Transverse colon (tissue), 4 donors: ENCODE measurements at regions not wholly inside any gene's neighbourhood (a gene's known extent, or its start where the extent isn't known, plus 50 kb on each side); places are given as distances from the start of the nearest gene placed in this dataset.
"Not testable (repeated sequence)": the region's sequence is repeated elsewhere in the genome, so short reads cannot be mapped to it uniquely, and the experiment has no call there.

Experiments
- DNase-seq: peaks from one replicate; pipeline ENCODE4 v3.0.0-alpha.2; 2019
- H3K27ac ChIP-seq, 4 donors: fragments of 200-600 bp; sonication (generic); 2 replicates each; pipeline ENCODE4 v1.5.1; 2016 to 2018; ENCODE audit warnings: inconsistent platforms in 4 of 4
- H3K27me3 ChIP-seq: fragments of 200-600 bp; sonication (generic); 2 replicates; pipeline ENCODE4 v1.5.1; 2017; ENCODE audit warnings: inconsistent platforms
- H3K36me3 ChIP-seq, 4 donors: fragments of 200-600 bp; sonication (generic); 2 replicates each; pipeline ENCODE4 v1.5.1; 2017 to 2019; ENCODE audit warnings: inconsistent platforms in 4 of 4
- H3K4me1 ChIP-seq, 4 donors: fragments of 200-600 bp; sonication (generic); 2 replicates each; pipeline ENCODE4 v1.5.1; 2017 to 2020; ENCODE audit warnings: inconsistent platforms in 4 of 4
- H3K4me3 ChIP-seq, 4 donors: fragments of 200-600 bp; sonication (generic); 1 replicate in 1 of 4; 2 replicates in 3 of 4; pipeline versions ENCODE4 v1.5.1 to v1.6.1; 2017 to 2019; ENCODE audit warnings: inconsistent platforms in 4 of 4
- H3K9me3 ChIP-seq, 2 donors: fragments of 200-600 bp; sonication (generic); 2 replicates each; pipeline ENCODE4 v1.5.1; 2017 to 2019; ENCODE audit warnings: inconsistent platforms in 2 of 2
- EP300 ChIP-seq: sonication (generic); formaldehyde crosslinking; IDR thresholded peaks from one replicate; pipeline ENCODE4 v1.6.1; 2017; ENCODE audit warnings: antibody characterized with exemption, low read depth
- POLR2A ChIP-seq: fragments of 450-650 bp; IDR thresholded peaks from one replicate; pipeline ENCODE4 v1.6.1; 2016; ENCODE audit warnings: antibody characterized with exemption, mild to moderate bottlenecking, moderate library complexity
- POLR2AphosphoS5 ChIP-seq, 3 donors: sonication (generic); formaldehyde crosslinking; IDR thresholded peaks; one replicate each; pipeline ENCODE4 v1.6.1; 2016; ENCODE audit warnings: antibody characterized with exemption in 3 of 3
- WGBS, 2 donors: methylation state at CpG; one replicate each; pipeline ENCODE4 v1.1.5; 2018; ENCODE audit warnings: low coverage in 1 of 2; 5-methylcytosine and 5-hydroxymethylcytosine counted together
- in situ Hi-C, 4 donors: fragments of 200-750 bp; cut with MboI; loops; one replicate each; pipeline versions ENCODE4 v1.15.0 to v1.15.1; 2017; ENCODE audit warnings: low sequenced_read_pairs in 3 of 4, low pct_ligation_motif_present in 1 of 4, low pct_unique_long_range_greater_than_20kb in 1 of 4
- intact Hi-C: fragments of 100-400 bp; cut with DNase I; formaldehyde crosslinking; loops from one replicate; pipeline ENCODE4 v1.15.1; 2023; ENCODE audit warnings: low total_unique reads
- TF ChIP-seq, protein P1 (sequence below), 5 experiments: fragments of 200-600 bp in 3 of 5; fragments of 450-650 bp in 2 of 5; sonication (generic) in 3 of 5; IDR thresholded peaks; 1 replicate in 2 of 5; 2 replicates in 3 of 5; pipeline ENCODE4 v1.5.1; 2016 to 2017; ENCODE audit warnings: antibody characterized with exemption in 5 of 5, inconsistent platforms in 3 of 5, mild to moderate bottlenecking in 2 of 5, moderate library complexity in 1 of 5

DNA sequence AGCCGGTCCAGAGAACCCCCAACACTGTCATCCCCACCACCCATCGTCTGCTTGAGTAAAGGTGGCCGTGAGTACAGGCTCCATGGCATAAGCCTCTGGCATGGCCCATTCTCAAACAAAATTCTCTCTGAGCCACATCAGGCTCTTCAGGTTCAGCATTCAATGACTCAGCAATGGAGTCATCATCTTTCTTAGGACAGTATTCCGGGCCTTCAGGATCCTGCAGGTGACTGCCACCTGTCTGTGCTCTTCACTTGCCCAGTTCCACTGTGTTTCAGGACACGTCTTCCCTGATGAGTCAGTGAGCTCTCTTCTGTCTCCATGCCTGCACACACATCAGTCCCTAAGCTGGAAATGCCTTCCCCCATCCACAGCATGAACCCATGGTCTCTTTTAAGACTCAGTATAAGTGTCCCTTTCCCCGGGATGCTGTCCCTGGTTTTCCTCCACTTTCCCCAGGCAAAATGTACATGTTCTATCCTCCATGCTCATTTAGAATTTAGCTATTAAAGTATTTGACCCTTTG lies 81.1 kb upstream of the FGGY start:
- no peak for DNase-seq
- Histone ChIP-seq H3K27ac (no peak overlapping the region), H3K36me3 (no peaks in the 10 kb centered on the region), H3K4me3 (no peak overlapping the region), H3K27me3 (no peaks in the 10 kb centered on the region), H3K9me3 (no peaks in the 10 kb centered on the region), H3K4me1 (no peaks in the 10 kb centered on the region)
- TF ChIP-seq, protein P1, sequence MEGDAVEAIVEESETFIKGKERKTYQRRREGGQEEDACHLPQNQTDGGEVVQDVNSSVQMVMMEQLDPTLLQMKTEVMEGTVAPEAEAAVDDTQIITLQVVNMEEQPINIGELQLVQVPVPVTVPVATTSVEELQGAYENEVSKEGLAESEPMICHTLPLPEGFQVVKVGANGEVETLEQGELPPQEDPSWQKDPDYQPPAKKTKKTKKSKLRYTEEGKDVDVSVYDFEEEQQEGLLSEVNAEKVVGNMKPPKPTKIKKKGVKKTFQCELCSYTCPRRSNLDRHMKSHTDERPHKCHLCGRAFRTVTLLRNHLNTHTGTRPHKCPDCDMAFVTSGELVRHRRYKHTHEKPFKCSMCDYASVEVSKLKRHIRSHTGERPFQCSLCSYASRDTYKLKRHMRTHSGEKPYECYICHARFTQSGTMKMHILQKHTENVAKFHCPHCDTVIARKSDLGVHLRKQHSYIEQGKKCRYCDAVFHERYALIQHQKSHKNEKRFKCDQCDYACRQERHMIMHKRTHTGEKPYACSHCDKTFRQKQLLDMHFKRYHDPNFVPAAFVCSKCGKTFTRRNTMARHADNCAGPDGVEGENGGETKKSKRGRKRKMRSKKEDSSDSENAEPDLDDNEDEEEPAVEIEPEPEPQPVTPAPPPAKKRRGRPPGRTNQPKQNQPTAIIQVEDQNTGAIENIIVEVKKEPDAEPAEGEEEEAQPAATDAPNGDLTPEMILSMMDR (IDR thresholded peaks at IDR 0.05) = no peak
- TF ChIP-seq POLR2A = no peak
- TF ChIP-seq POLR2AphosphoS5 (IDR thresholded peaks at IDR 0.05) = no peak
- TF ChIP-seq EP300 = no peak
- intact Hi-C loops (no loop called here), in situ Hi-C loops (no loop called here)
- WGBS, 2 donors = 94 to 100% methylated on average over 3 to 6 of the region's 6 CpGs

DNA sequence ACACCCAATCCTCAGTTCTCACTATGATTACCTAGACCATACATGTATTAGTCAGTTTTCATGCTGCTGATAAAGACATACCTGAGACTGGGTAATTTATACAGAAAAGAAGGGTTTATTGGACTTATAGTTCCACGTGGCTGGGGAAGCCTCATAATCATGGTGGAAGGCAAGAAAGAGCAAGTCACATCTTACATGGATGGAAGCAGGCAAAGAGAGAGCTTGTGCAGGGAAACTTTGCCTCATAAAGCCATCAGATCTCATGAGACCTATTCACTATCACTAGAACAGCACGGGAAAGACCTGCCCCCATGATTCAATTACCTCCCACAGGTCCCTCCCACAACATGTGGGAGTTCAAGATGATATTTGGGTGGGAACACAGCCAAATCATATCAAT lies 79.5 kb upstream of the FGGY start:
- intact Hi-C loops, in situ Hi-C loops, H3K27ac ChIP-seq, DNase-seq, H3K36me3 ChIP-seq, H3K4me3 ChIP-seq, H3K27me3 ChIP-seq, H3K4me1 ChIP-seq, H3K9me3 ChIP-seq: not testable (repeated sequence)
- WGBS, 2 donors = 82 to 83% methylated on average over 2 of the region's 2 CpGs

DNA sequence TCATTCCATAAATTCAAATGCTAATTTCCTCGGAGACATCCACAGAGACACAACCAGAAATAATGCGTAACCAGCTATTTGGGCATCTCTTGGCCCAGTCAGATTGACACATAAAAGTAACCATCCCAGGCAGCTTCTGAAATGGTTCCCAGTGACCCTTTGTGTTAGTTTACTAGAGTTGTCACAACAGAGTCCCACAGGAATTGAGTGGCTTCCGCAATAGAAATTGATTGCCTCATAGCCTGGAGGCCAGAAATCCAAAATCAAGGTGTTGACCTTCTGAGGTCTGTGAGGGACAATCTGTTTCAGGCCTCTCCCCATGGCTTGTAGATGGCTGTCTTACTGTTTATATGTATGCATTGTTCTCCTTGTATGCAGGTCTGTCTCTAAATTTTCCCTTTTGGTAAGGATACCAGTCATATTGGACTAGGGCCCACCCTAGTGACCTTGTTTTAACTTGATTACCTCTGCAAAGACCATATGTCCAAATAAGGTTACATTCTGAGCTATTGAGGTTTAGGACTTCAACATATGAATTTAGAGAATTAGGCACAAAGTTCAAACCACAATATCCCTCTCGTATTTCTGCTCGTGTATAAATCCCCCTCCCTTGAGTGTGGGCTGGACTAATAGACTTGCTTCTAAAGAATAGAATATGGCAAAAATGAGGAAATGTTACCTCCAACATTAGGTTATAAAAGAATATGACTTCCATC lies 78.2 kb upstream of the FGGY start:
- in situ Hi-C loops (no loop called here), intact Hi-C loops (no loop called here)
- 55 to 81% methylated on average over 2 to 5 of the region's 5 CpGs for WGBS, 2 donors
- Histone ChIP-seq H3K27me3 (no peaks in the 10 kb centered on the region), H3K4me1 (no peaks in the 10 kb centered on the region), H3K4me3 (no peak overlapping the region), H3K9me3 (no peaks in the 10 kb centered on the region), H3K27ac (no peak overlapping the region), H3K36me3 (no peaks in the 10 kb centered on the region)
- no peak for TF ChIP-seq POLR2A
- TF ChIP-seq, protein P1 (IDR thresholded peaks at IDR 0.05) = no peak
- no peak for TF ChIP-seq POLR2AphosphoS5 (IDR thresholded peaks at IDR 0.05)
- no peak for TF ChIP-seq EP300
- DNase-seq = no peak

DNA sequence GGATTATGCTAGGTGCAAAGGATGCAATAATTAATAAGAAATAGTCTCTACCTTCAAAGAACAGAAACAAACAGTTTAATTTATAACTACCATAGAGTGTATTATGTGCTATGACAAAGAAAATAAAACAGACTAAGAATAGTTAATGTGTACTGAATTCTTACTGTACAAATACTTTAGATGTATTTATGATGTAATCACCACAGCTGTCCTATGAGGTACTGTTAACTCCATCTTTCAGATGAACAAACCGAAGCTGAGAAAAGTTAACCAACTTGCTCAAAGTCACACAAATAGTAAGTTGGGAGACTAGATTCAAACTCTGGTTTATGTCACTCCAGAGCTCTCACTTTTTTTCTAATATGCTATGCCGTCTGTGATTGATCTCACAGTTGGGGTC lies 77.0 kb upstream of the FGGY start:
- no peak overlapping the region for H3K4me3 ChIP-seq
- no peak for DNase-seq
- H3K9me3 ChIP-seq = no peaks in the 10 kb centered on the region
- no peaks in the 10 kb centered on the region for H3K36me3 ChIP-seq
- H3K27ac ChIP-seq = no peak overlapping the region
- WGBS, 2 donors = 50 to 74% methylated on average over 1 to 2 of the region's 2 CpGs
- no peak for TF ChIP-seq POLR2AphosphoS5 (IDR thresholded peaks at IDR 0.05)
- TF ChIP-seq, protein P1 (IDR thresholded peaks at IDR 0.05) = no peak
- TF ChIP-seq EP300 = no peak
- TF ChIP-seq POLR2A = no peak
- intact Hi-C loops = no loop called here
- in situ Hi-C loops = no loop called here
- no peaks in the 10 kb centered on the region for H3K27me3 ChIP-seq
- H3K4me1 ChIP-seq = no peaks in the 10 kb centered on the region

DNA sequence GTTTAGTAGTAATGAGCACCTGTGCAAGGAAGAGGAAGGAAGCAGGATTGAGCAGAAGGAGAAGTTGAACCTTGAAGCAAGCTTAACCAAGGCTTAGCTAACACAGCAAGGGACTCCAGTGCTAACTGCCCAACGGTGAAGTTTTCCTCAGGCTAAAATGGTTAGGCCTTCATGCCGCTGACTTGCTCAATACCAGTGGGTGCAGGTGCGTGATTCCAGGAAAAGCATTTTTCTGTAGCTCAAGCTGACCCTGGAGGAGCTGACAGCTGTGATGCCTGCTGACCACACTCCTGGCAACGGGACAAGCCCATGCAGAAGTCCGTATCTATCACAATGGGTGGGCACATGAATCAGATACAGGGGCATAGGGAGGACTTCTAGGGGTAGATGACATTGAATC lies 76.5 kb upstream of the FGGY start:
- H3K27ac ChIP-seq = no peak overlapping the region
- H3K4me1 ChIP-seq = no peaks in the 10 kb centered on the region
- DNase-seq = no peak
- 86% methylated on average over 5 of the region's 5 CpGs; no CpG with 5 or more reads in 1 of the 2 donors for WGBS, 2 donors
- H3K27me3 ChIP-seq = no peaks in the 10 kb centered on the region
- H3K4me3 ChIP-seq = no peak overlapping the region
- intact Hi-C loops (no loop called here), in situ Hi-C loops (no loop called here)
- no peak for TF ChIP-seq EP300
- TF ChIP-seq POLR2A = no peak
- TF ChIP-seq, protein P1 (IDR thresholded peaks at IDR 0.05) = no peak
- TF ChIP-seq POLR2AphosphoS5 (IDR thresholded peaks at IDR 0.05) = no peak
- H3K36me3 ChIP-seq = no peaks in the 10 kb centered on the region
- no peaks in the 10 kb centered on the region for H3K9me3 ChIP-seq
